Ovary (tissue), 7 donors: ENCODE measurements at regions not wholly inside any gene's neighbourhood (a gene's known extent, or its start where the extent isn't known, plus 50 kb on each side); places are given as distances from the start of the nearest gene placed in this dataset.

ENCODE experiments used
- DNase-seq, 5 donors: peaks; one replicate each; pipeline ENCODE4 v3.0.0-alpha.2; 2019 to 2020
- H3K27ac ChIP-seq, 2 donors: fragments of 200-600 bp; one replicate each; pipeline versions ENCODE4 v1.5.1 to v1.8.0; 2019 to 2022
- H3K27me3 ChIP-seq: fragments of 200-600 bp; one replicate; pipeline ENCODE4 v1.8.0; 2022
- H3K36me3 ChIP-seq: fragments of 200-600 bp; sonication (generic); one replicate; pipeline ENCODE4 v1.5.1; 2019
- H3K4me1 ChIP-seq: one replicate; pipeline ENCODE4 v1.8.1; 2013; ENCODE audit warnings: mild to moderate bottlenecking, moderate library complexity; ENCODE audit not compliant: insufficient read depth
- H3K4me3 ChIP-seq: fragments of 200-600 bp; sonication (generic); one replicate; pipeline ENCODE4 v1.5.1; 2017
- H3K9me3 ChIP-seq, 2 donors: fragments of 200-600 bp in 1 of 2; sonication (generic) in 1 of 2; one replicate each; pipeline versions ENCODE4 v1.5.1 to v1.8.1; 2013 to 2019; ENCODE audit warnings: mild to moderate bottlenecking in 1 of 2, moderate library complexity in 1 of 2
- CTCF ChIP-seq, 3 donors: fragments of 450-650 bp in 2 of 3; fragments of 200-600 bp in 1 of 3; IDR thresholded peaks; one replicate each; pipeline versions ENCODE4 v1.5.1 to v1.8.0; 2016 to 2022; ENCODE audit warnings: antibody characterized with exemption in 3 of 3, mild to moderate bottlenecking in 1 of 3
- EP300 ChIP-seq: sonication (generic); formaldehyde crosslinking; IDR thresholded peaks from one replicate; pipeline ENCODE4 v1.6.1; 2017; ENCODE audit warnings: antibody characterized with exemption
- POLR2A ChIP-seq: fragments of 450-650 bp; IDR thresholded peaks from one replicate; pipeline ENCODE4 v1.6.1; 2017; ENCODE audit warnings: antibody characterized with exemption, mild to moderate bottlenecking, moderate library complexity
- WGBS, 3 donors: extraction: QIAGEN DNeasy Blood & Tissue Kit in 1 of 3; methylation state at CpG; one replicate each; pipeline versions ENCODE4 v1.1.5 to v1.1.7; 2013 to 2017; 5-methylcytosine and 5-hydroxymethylcytosine counted together
- intact Hi-C, 4 donors: fragments of 100-400 bp; cut with DNase I; formaldehyde crosslinking; loops; one replicate each; pipeline versions ENCODE4 v1.11.0 to v1.15.1; 2022 to 2023
- donor health status: DM: no; HTN: no; CAD: no; lungs with moderate emphysema.
- donor health status: DM: no; HTN: no; CAD: no.
- donor health status: Bipolar disorder and iron deficiency.
- donor health status: DM: no; HTN: no; CAD: no.
- donor health status: DM: yes; HTN: yes; CAD: no.

DNA sequence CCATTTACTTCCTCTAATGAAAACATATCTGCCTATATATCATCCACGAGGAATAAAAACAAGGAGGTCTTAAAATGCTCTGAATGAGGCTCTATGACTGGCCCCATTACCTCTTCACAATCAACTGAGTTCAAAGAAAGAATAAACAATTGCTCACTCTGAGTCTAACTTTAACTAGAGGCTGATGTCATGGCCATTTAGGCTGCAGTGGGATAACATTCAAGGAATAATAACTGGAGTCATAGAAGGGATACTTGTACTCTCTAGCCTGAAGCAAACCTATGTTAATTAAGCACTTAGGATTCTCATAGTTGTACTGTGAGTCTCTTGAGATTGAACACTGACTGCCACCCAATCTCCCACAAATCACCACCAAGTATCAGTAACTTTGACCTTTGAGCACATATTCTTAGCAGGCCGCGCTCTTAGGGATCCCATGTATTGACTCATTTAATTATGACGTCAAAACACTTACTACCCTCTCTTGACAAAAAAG lies 70.2 kb downstream of the PERP start:
- Histone ChIP-seq H3K9me3 (no peaks in the 10 kb centered on the region), H3K4me1 (no peaks in the 10 kb centered on the region), H3K4me3 (no peak overlapping the region), H3K27me3 (no peaks in the 10 kb centered on the region), H3K36me3 (no peaks in the 10 kb centered on the region), H3K27ac (no peak overlapping the region)
- 83 to 88% (median 84%) methylated on average over 4 of the region's 4 CpGs for WGBS, 3 donors
- TF ChIP-seq POLR2A, result no peak
- TF ChIP-seq CTCF (IDR thresholded peaks at IDR 0.05), result no peak
- no peak for TF ChIP-seq EP300
- no peak for DNase-seq
- intact Hi-C loops, result no loop called here

- H3K27ac ChIP-seq, result no peak overlapping the region
- H3K36me3 ChIP-seq, result no peaks in the 10 kb centered on the region
Observed at GRCh38 chr6:138038142-138038870, 68.9 kb downstream of the PERP start.

More at GRCh38 chr6:138038142-138038870, 68.9 kb downstream of the PERP start:
- intact Hi-C loops, result no loop called here
- 90 to 92% (median 92%) methylated on average over 7 of the region's 7 CpGs for WGBS, 3 donors
- Histone ChIP-seq H3K27me3 (no peaks in the 10 kb centered on the region), H3K9me3 (no peaks in the 10 kb centered on the region), H3K4me3 (no peak overlapping the region), H3K4me1 (no peaks in the 10 kb centered on the region)
- TF ChIP-seq CTCF (IDR thresholded peaks at IDR 0.05), result no peak
- TF ChIP-seq EP300, result no peak
- TF ChIP-seq POLR2A, result no peak
- DNase-seq, result no peak
